HG02571 (cell line): ENCODE measurements at regions not wholly inside any gene's neighbourhood (a gene's known extent, or its start where the extent isn't known, plus 50 kb on each side); places are given as distances from the start of the nearest gene placed in this dataset.
A peak's percentile ranks its signal among the peaks of the same experiment; 100 is the strongest.
"Not testable (repeated sequence)": the region's sequence is repeated elsewhere in the genome, so short reads cannot be mapped to it uniquely, and the experiment has no call there.

Experiments
- ATAC-seq: cut with Tn5 transposase; IDR thresholded peaks from one replicate; pipeline ENCODE4 v1.9.1; 2021; ENCODE audit warnings: mild to moderate bottlenecking, moderate library complexity; ENCODE audit not compliant: unreplicated experiment

GRCh38 chr12:27133022-27133590 lies 50.7 kb upstream of the C12orf71 start:
- ATAC-seq = no peak

- ATAC-seq = no peak
Observed at GRCh38 chr12:27140478-27140969, 58.1 kb upstream of the C12orf71 start.

- ATAC-seq = no peak
Observed at GRCh38 chr12:27142101-27142721, 59.8 kb upstream of the C12orf71 start.

- ATAC-seq = no peak
Observed at GRCh38 chr12:27143256-27144069, 61.1 kb upstream of the C12orf71 start.

GRCh38 chr12:27145725-27146124 lies 63.3 kb upstream of the C12orf71 start:
- ATAC-seq = not testable (repeated sequence)

GRCh38 chr12:27148373-27148772 lies 66.0 kb upstream of the C12orf71 start:
- ATAC-seq = no peak

GRCh38 chr12:27148791-27149190 lies 66.4 kb upstream of the C12orf71 start:
- no peak for ATAC-seq

- no peak for ATAC-seq
Observed at GRCh38 chr12:27151479-27151878, 69.1 kb upstream of the C12orf71 start.

- ATAC-seq = no peak
Observed at GRCh38 chr12:27158297-27158696, 75.9 kb upstream of the C12orf71 start.

GRCh38 chr12:27161458-27162228 lies 79.3 kb upstream of the C12orf71 start:
- peak; percentile 76 for ATAC-seq

GRCh38 chr12:27162229-27162537 lies 79.8 kb upstream of the C12orf71 start:
- ATAC-seq = no peak

GRCh38 chr12:27163048-27163715 lies 80.8 kb upstream of the C12orf71 start:
- no peak for ATAC-seq

GRCh38 chr12:27163894-27164293 lies 80.2 kb upstream of the STK38L start:
- ATAC-seq = no peak

- no peak for ATAC-seq
Observed at GRCh38 chr12:27164330-27165040, 79.6 kb upstream of the STK38L start.

- not testable (repeated sequence) for ATAC-seq
Observed at GRCh38 chr12:27165958-27166357, 78.1 kb upstream of the STK38L start.

GRCh38 chr12:27171494-27171893 lies 72.6 kb upstream of the STK38L start:
- not testable (repeated sequence) for ATAC-seq

- no peak for ATAC-seq
Observed at GRCh38 chr12:27176765-27177164, 67.3 kb upstream of the STK38L start.

GRCh38 chr12:27177706-27178105 lies 66.4 kb upstream of the STK38L start:
- no peak for ATAC-seq

- no peak for ATAC-seq
Observed at GRCh38 chr12:27178255-27178654, 65.8 kb upstream of the STK38L start.

- ATAC-seq = no peak
Observed at GRCh38 chr12:27178723-27179399, 65.2 kb upstream of the STK38L start.
